GM23248 (cell line): ENCODE measurements at regions not wholly inside any gene's neighbourhood (a gene's known extent, or its start where the extent isn't known, plus 50 kb on each side); places are given as distances from the start of the nearest gene placed in this dataset.

Source experiments
- EZH2 ChIP-seq: fragments of 200-600 bp; sonication (generic); IDR thresholded peaks from 2 replicates; pipeline ENCODE4 v1.6.1; 2018; ENCODE audit warnings: antibody characterized with exemption, mild to moderate bottlenecking; ENCODE audit not compliant: insufficient read depth, poor library complexity, severe bottlenecking
- EZH2phosphoT487 ChIP-seq: fragments of 200-600 bp; sonication (generic); IDR thresholded peaks from 2 replicates; pipeline ENCODE4 v1.6.1; 2018; ENCODE audit warnings: antibody characterized with exemption, moderate library complexity, mild to moderate bottlenecking, low read depth; ENCODE audit not compliant: insufficient read depth

GRCh38 chr2:217481577-217481976 lies 521.2 kb downstream of the TNS1 start:
- TF ChIP-seq EZH2phosphoT487 (no peak), EZH2 (no peak)
